ENCODE measurements at regions not wholly inside any gene's neighbourhood (a gene's known extent, or its start where the extent isn't known, plus 50 kb on each side); places are given as distances from the start of the nearest gene placed in this dataset.

GRCh38 chr11:95585069-95585751 is 204.4 kb downstream of the FAM76B start:
- ChIA-PET POLR2A (no interaction called here), CTCF (no interaction called here)
- Histone ChIP-seq H3K9me1 (replicated peaks; ENCODE audit: control insufficient read depth, extremely low read depth, insufficient read depth, low read length) (no peaks in the 10 kb centered on the region), H4K20me1 (replicated peaks; ENCODE audit: control insufficient read depth, extremely low read depth, insufficient read depth, low read length) (no peaks in the 10 kb centered on the region), H2AFZ (ENCODE audit: low read depth, low read length) (no peak overlapping the region), H3K4me1 (ENCODE audit: control insufficient read depth, extremely low read depth, insufficient read depth, low read length) (no peaks in the 10 kb centered on the region), H3K36me3 (ENCODE audit: control insufficient read depth in 2 of 2, extremely low read depth in 1 of 2, insufficient read depth in 2 of 2, low read length in 2 of 2) (no peaks in the 10 kb centered on the region), H3K4me3 (replicated peaks in 1 of 3; ENCODE audit: insufficient read depth in 1 of 3, low read depth in 1 of 3, low read length in 3 of 3) (no peak overlapping the region), H3K9me3 (replicated peaks; ENCODE audit: control insufficient read depth, insufficient read depth, low read length) (no peaks in the 10 kb centered on the region), H3K4me2 (ENCODE audit: insufficient read depth, low read length) (no peak overlapping the region), H3K9ac (replicated peaks; ENCODE audit: extremely low read depth, insufficient read depth, low read length) (no peak overlapping the region), H3K27me3 (ENCODE audit: control insufficient read depth in 2 of 2, insufficient read depth in 2 of 2, low read length in 2 of 2) (no peaks in the 10 kb centered on the region), H3K27ac (ENCODE audit: insufficient read depth, low read depth, low read length) (no peak overlapping the region), H3K79me2 (ENCODE audit: control insufficient read depth, insufficient read depth, low read length) (no peaks in the 10 kb centered on the region)
- DNase-seq (ENCODE audit: low read depth, low spot score) (no peak), FAIRE-seq (no peak)
- intact Hi-C loops (cut with micrococcal nuclease): no loop called here
- no TSS peak for BruUV-seq (replicated peaks)
- TF ChIP-seq JUN (IDR thresholded peaks at IDR 0.05; ENCODE audit: borderline replicate concordance, insufficient read depth, insufficient read length, low read depth) (no peak), CTCF (IDR thresholded peaks at IDR 0.05; ENCODE audit: extremely low read depth in 1 of 2, insufficient read depth in 1 of 2, low read depth in 1 of 2, low read length in 2 of 2) (no peak), POLR2AphosphoS5 (IDR thresholded peaks at IDR 0.05; ENCODE audit: insufficient read depth, low read depth, low read length) (no peak), MYC (IDR thresholded peaks at IDR 0.05; ENCODE audit: low read depth, low read length) (no peak), MAX (IDR thresholded peaks at IDR 0.05; ENCODE audit: insufficient read depth, insufficient read length) (no peak)
- dilution Hi-C loops (cut with MboI; ENCODE audit: extremely low pct_ligation_motif_present, low sequenced_read_pairs): no loop called here

GRCh38 chr11:95584589-95584988 is 205.0 kb downstream of the FAM76B start:
- DNase-seq (ENCODE audit: low read depth, low spot score) (no peak), FAIRE-seq (no peak)
- TF ChIP-seq FOS (IDR thresholded peaks at IDR 0.05; ENCODE audit: borderline replicate concordance, insufficient read depth, low read length): no peak
- TF ChIP-seq POLR2A (IDR thresholded peaks at IDR 0.05; ENCODE audit: low read depth, low read length): no peak
- TF ChIP-seq GATA2 (IDR thresholded peaks at IDR 0.05; ENCODE audit: insufficient read depth, insufficient read length, low read depth, low read length): no peak
- TF ChIP-seq MAX (IDR thresholded peaks at IDR 0.05; ENCODE audit: insufficient read depth, insufficient read length): no peak
- no peak for TF ChIP-seq JUN (IDR thresholded peaks at IDR 0.05; ENCODE audit: borderline replicate concordance, insufficient read depth, insufficient read length, low read depth)
- TF ChIP-seq POLR2AphosphoS5 (IDR thresholded peaks at IDR 0.05; ENCODE audit: insufficient read depth, low read depth, low read length): no peak
- dilution Hi-C loops (cut with MboI; ENCODE audit: extremely low pct_ligation_motif_present, low sequenced_read_pairs): no loop called here
- H3K4me2 ChIP-seq (ENCODE audit: insufficient read depth, low read length): no peak overlapping the region
- H4K20me1 ChIP-seq (replicated peaks; ENCODE audit: control insufficient read depth, extremely low read depth, insufficient read depth, low read length): no peaks in the 10 kb centered on the region
- H3K9ac ChIP-seq (replicated peaks; ENCODE audit: extremely low read depth, insufficient read depth, low read length): no peak overlapping the region
- H3K4me3 ChIP-seq (replicated peaks in 1 of 3; ENCODE audit: insufficient read depth in 1 of 3, low read depth in 1 of 3, low read length in 3 of 3): no peak overlapping the region
- H3K79me2 ChIP-seq (ENCODE audit: control insufficient read depth, insufficient read depth, low read length): no peaks in the 10 kb centered on the region
- ChIA-PET POLR2A (no interaction called here), CTCF (no interaction called here)
- intact Hi-C loops (cut with micrococcal nuclease): no loop called here
- no peaks in the 10 kb centered on the region for H3K27me3 ChIP-seq (ENCODE audit: control insufficient read depth in 2 of 2, insufficient read depth in 2 of 2, low read length in 2 of 2)
- no peaks in the 10 kb centered on the region for H3K36me3 ChIP-seq (ENCODE audit: control insufficient read depth in 2 of 2, extremely low read depth in 1 of 2, insufficient read depth in 2 of 2, low read length in 2 of 2)
- BruUV-seq (replicated peaks): no TSS peak
- H3K9me1 ChIP-seq (replicated peaks; ENCODE audit: control insufficient read depth, extremely low read depth, insufficient read depth, low read length): no peaks in the 10 kb centered on the region
- no peak overlapping the region for H3K27ac ChIP-seq (ENCODE audit: insufficient read depth, low read depth, low read length)
- H2AFZ ChIP-seq (ENCODE audit: low read depth, low read length): no peak overlapping the region
- H3K9me3 ChIP-seq (replicated peaks; ENCODE audit: control insufficient read depth, insufficient read depth, low read length): no peaks in the 10 kb centered on the region
- no peaks in the 10 kb centered on the region for H3K4me1 ChIP-seq (ENCODE audit: control insufficient read depth, extremely low read depth, insufficient read depth, low read length)

Measured in endothelial cell of umbilical vein (primary cell).